ENCODE measurements at regions not wholly inside any gene's neighbourhood (a gene's known extent, or its start where the extent isn't known, plus 50 kb on each side); places are given as distances from the start of the nearest gene placed in this dataset.

GRCh38 chr6:1054653-1055014, 257.3 kb upstream of the FOXQ1 start:
- Histone ChIP-seq H3K27me3 (no peaks in the 10 kb centered on the region), H3K27ac (no peak overlapping the region), H3K36me3 (no peaks in the 10 kb centered on the region), H3K9me3 (no peaks in the 10 kb centered on the region), H3K4me3 (no peak overlapping the region), H3K4me1 (ENCODE audit: insufficient read depth) (no peaks in the 10 kb centered on the region)
- WGBS, 3 donors, result 82 to 90% (median 82%) methylated on average over 3 of the region's 3 CpGs
- intact Hi-C loops (cut with DNase I), result no loop called here
- no peak for TF ChIP-seq POLR2A (IDR thresholded peaks at IDR 0.05)
- TF ChIP-seq CTCF (IDR thresholded peaks at IDR 0.05), result no peak
- no peak for TF ChIP-seq EP300 (IDR thresholded peaks at IDR 0.05)
- DNase-seq, result no peak

GRCh38 chr6:1053586-1053985, 258.3 kb upstream of the FOXQ1 start:
- DNase-seq, result no peak
- Histone ChIP-seq H3K4me1 (ENCODE audit: insufficient read depth) (no peaks in the 10 kb centered on the region), H3K9me3 (no peaks in the 10 kb centered on the region), H3K4me3 (no peak overlapping the region), H3K27ac (no peak overlapping the region), H3K27me3 (no peaks in the 10 kb centered on the region), H3K36me3 (no peaks in the 10 kb centered on the region)
- TF ChIP-seq POLR2A (IDR thresholded peaks at IDR 0.05) (no peak), EP300 (IDR thresholded peaks at IDR 0.05) (no peak), CTCF (IDR thresholded peaks at IDR 0.05) (no peak)
- intact Hi-C loops (cut with DNase I), result no loop called here
- 65 to 69% (median 69%) methylated on average over 7 of the region's 7 CpGs for WGBS, 3 donors

GRCh38 chr6:1052262-1052661, 259.6 kb upstream of the FOXQ1 start:
- H3K4me1 ChIP-seq (ENCODE audit: insufficient read depth), result no peaks in the 10 kb centered on the region
- 76 to 88% (median 78%) methylated on average over 3 of the region's 3 CpGs for WGBS, 3 donors
- no peaks in the 10 kb centered on the region for H3K9me3 ChIP-seq
- DNase-seq, result no peak
- H3K27ac ChIP-seq, result no peak overlapping the region
- no peak overlapping the region for H3K4me3 ChIP-seq
- H3K27me3 ChIP-seq, result no peaks in the 10 kb centered on the region
- TF ChIP-seq POLR2A (IDR thresholded peaks at IDR 0.05), result no peak
- intact Hi-C loops (cut with DNase I), result no loop called here
- H3K36me3 ChIP-seq, result no peaks in the 10 kb centered on the region

GRCh38 chr6:1049900-1050299, 262.0 kb upstream of the FOXQ1 start:
- WGBS, 3 donors, result 80 to 81% (median 80%) methylated on average over 5 of the region's 5 CpGs
- H3K4me1 ChIP-seq (ENCODE audit: insufficient read depth), result no peaks in the 10 kb centered on the region

GRCh38 chr6:1049170-1049569, 262.7 kb upstream of the FOXQ1 start:
- TF ChIP-seq POLR2A (IDR thresholded peaks at IDR 0.05) (no peak), EP300 (IDR thresholded peaks at IDR 0.05) (no peak), CTCF (IDR thresholded peaks at IDR 0.05) (no peak)
- Histone ChIP-seq H3K36me3 (no peaks in the 10 kb centered on the region), H3K4me3 (no peak overlapping the region), H3K27me3 (no peaks in the 10 kb centered on the region), H3K4me1 (ENCODE audit: insufficient read depth) (no peaks in the 10 kb centered on the region), H3K27ac (no peak overlapping the region), H3K9me3 (no peaks in the 10 kb centered on the region)
- intact Hi-C loops (cut with DNase I), result no loop called here
- 78 to 88% (median 80%) methylated on average over 1 of the region's 1 CpG for WGBS, 3 donors
- no peak for DNase-seq

More at GRCh38 chr6:1049900-1050299, 262.0 kb upstream of the FOXQ1 start:
- Histone ChIP-seq H3K9me3 (no peaks in the 10 kb centered on the region), H3K4me3 (no peak overlapping the region), H3K27me3 (no peaks in the 10 kb centered on the region), H3K36me3 (no peaks in the 10 kb centered on the region), H3K27ac (no peak overlapping the region)
- no peak for DNase-seq
- TF ChIP-seq CTCF (IDR thresholded peaks at IDR 0.05) (no peak), POLR2A (IDR thresholded peaks at IDR 0.05) (no peak), EP300 (IDR thresholded peaks at IDR 0.05) (no peak)
- intact Hi-C loops (cut with DNase I), result no loop called here

Measured in ovary (tissue), 7 donors.